ENCODE measurements at regions not wholly inside any gene's neighbourhood (a gene's known extent, or its start where the extent isn't known, plus 50 kb on each side); places are given as distances from the start of the nearest gene placed in this dataset.
"Not testable (repeated sequence)": the region's sequence is repeated elsewhere in the genome, so short reads cannot be mapped to it uniquely, and the experiment has no call there.

DNA sequence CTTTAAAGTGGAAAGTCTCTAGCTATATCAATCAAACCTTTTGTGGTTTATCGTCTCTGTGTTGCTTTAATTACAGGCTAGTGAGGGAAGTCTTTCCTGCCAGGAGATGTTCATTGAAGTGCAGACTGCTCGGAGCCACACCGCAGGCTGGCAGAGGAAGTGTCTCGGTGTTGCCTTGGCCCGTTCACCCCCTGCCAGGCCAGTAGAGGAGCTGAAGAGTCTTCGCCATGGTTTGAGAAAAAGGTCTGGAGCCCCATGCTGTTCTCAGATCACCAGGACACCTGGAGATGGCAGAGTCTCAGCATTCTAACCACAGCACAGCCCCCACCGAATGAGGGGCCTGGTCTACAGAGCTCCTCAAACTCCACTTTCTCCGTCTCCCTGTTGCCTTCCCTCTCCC is 275.9 kb upstream of the PLPP4 start:
- DNase-seq (ENCODE audit: low read depth) = no peak
- no peak overlapping the region for H3K4me3 ChIP-seq (ENCODE audit: low read depth, low read length)

DNA sequence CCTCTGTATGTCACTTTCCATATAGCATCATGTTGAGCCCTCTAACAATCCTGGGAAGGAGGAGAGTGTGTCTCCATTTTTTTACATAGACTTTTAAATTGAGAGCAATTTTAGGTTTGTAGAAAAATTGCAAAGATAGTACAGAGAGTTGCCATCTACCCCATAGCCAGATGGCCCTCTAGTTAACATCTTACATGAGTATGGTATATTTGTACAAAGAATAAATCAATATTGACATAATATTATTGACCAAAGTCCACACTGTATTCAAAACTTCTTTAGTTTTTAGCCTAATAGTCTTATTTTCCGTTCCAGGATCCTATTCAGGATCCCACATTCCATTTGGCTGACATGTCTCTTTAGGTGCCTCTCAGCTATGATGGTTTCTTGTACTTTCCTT is 274.6 kb upstream of the PLPP4 start:
- no peak overlapping the region for H3K4me3 ChIP-seq (ENCODE audit: low read depth, low read length)
- DNase-seq (ENCODE audit: low read depth) = no peak

- DNase-seq (ENCODE audit: low read depth) = no peak
- H3K4me3 ChIP-seq (ENCODE audit: low read depth, low read length) = no peak overlapping the region
Measured at GRCh38 chr10:120183546-120183945, 273.5 kb upstream of the PLPP4 start.

GRCh38 chr10:120184547-120185337 is 272.3 kb upstream of the PLPP4 start:
- no peak overlapping the region for H3K4me3 ChIP-seq (ENCODE audit: low read depth, low read length)
- no peak for DNase-seq (ENCODE audit: low read depth)

- H3K4me3 ChIP-seq (ENCODE audit: low read depth, low read length) = no peak overlapping the region
- DNase-seq (ENCODE audit: low read depth) = no peak
Measured at GRCh38 chr10:120186506-120186905, 270.5 kb upstream of the PLPP4 start.

DNA sequence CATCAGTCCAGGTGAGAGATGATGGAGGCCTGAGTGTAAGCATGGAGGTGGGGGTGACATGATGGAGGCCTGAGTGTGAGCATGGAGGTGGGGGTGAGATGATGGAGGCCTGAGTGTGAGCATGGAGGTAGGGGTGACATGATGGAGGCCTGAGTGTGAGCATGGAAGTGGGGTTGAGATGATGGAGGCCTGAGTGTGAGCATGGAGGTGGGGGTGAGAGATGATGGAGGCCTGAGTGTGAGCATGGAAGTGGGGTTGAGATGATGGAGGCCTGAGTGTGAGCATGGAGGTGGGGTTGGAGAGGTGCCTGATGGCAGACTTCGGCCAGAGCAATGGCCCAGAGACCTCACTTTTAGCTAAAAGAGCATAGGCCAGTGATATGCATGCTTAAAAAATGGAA is 269.9 kb upstream of the PLPP4 start:
- not testable (repeated sequence) for H3K4me3 ChIP-seq (ENCODE audit: low read depth, low read length); DNase-seq (ENCODE audit: low read depth)

GRCh38 chr10:120188950-120189349 is 268.1 kb upstream of the PLPP4 start:
- H3K4me3 ChIP-seq (ENCODE audit: low read depth, low read length) = no peak overlapping the region
- DNase-seq (ENCODE audit: low read depth) = no peak

GRCh38 chr10:120195984-120196712 is 260.9 kb upstream of the PLPP4 start:
- no peak overlapping the region for H3K4me3 ChIP-seq (ENCODE audit: low read depth, low read length)
- no peak for DNase-seq (ENCODE audit: low read depth)

- no peak overlapping the region for H3K4me3 ChIP-seq (ENCODE audit: low read depth, low read length)
Measured at GRCh38 chr10:120204877-120205276, 252.2 kb upstream of the PLPP4 start.

GRCh38 chr10:120205368-120206018 is 251.5 kb upstream of the PLPP4 start:
- no peak for DNase-seq (ENCODE audit: low read depth)
- no peak overlapping the region for H3K4me3 ChIP-seq (ENCODE audit: low read depth, low read length)

More at GRCh38 chr10:120204877-120205276, 252.2 kb upstream of the PLPP4 start:
- DNase-seq (ENCODE audit: low read depth) = no peak

DNA sequence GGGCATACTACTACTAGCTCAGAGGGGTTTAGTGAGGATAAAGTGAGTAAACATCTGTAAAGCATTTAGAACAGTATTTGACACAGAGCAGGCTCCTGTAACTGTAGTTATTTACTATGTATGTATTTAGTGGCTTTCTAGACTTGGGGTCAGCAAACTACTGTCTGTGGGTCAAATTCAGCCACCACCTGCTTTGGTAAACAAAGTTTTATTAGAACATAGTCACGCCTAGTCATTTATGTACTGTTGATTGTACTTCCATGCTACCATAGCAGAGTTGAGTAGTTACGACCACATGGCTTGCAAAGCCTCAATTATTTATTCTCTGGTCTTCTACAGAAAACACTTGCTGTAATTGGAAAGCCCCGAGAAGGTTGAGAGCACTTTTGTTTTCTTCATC is 248.5 kb upstream of the PLPP4 start:
- no peak overlapping the region for H3K4me3 ChIP-seq (ENCODE audit: low read depth, low read length)
- DNase-seq (ENCODE audit: low read depth) = no peak

- DNase-seq (ENCODE audit: low read depth) = no peak
- no peak overlapping the region for H3K4me3 ChIP-seq (ENCODE audit: low read depth, low read length)
Measured at GRCh38 chr10:120209124-120209762, 247.8 kb upstream of the PLPP4 start.

- H3K4me3 ChIP-seq (ENCODE audit: low read depth, low read length) = no peak overlapping the region
- DNase-seq (ENCODE audit: low read depth) = no peak
Measured at GRCh38 chr10:120212275-120212674, 244.8 kb upstream of the PLPP4 start.

- H3K4me3 ChIP-seq (ENCODE audit: low read depth, low read length); DNase-seq (ENCODE audit: low read depth): not testable (repeated sequence)
Measured at GRCh38 chr10:120213283-120213682, 243.7 kb upstream of the PLPP4 start.

DNA sequence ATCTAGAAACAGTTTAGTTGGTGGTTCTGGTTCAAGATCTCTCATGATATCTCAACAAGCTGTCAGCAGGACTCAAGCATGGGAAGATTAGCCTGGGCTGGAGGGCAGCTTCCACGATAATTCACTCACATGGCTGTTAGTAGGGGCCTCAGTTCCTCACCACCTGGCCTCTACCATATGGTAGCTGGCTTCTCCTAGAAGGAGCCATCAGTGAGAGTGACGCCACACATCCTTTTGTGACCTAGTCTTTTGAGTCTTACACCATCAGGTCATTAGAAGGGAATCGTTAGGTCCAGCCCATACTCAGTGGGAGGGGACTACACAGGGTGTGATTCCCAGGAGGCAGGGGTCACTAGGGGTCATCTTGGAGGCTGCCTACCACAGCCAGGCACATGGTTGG is 239.3 kb upstream of the PLPP4 start:
- H3K4me3 ChIP-seq (ENCODE audit: low read depth, low read length) = no peak overlapping the region
- DNase-seq (ENCODE audit: low read depth) = no peak

- peak; percentile 0 for DNase-seq (ENCODE audit: low read depth)
- no peak overlapping the region for H3K4me3 ChIP-seq (ENCODE audit: low read depth, low read length)
Measured at GRCh38 chr10:120221873-120222485, 235.0 kb upstream of the PLPP4 start.

DNA sequence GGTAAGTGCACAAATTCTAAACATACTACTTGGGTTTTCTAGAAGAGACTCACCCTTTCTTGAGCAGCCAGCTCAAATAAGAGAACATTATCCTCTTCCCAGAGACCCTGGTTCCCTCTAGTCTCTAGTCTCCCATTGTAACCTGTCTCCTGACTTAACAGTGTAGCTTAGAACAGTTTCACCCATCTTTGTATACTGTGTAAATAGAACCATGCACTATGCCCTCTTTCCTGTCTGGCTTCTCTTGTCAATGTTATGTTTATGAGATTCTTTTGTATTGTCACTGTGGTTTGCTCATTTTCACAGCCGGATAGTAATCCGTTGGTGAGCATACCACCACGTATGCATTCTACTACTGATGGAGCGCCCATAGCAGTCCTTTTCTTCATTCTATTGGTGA is 227.4 kb upstream of the PLPP4 start:
- no peak for DNase-seq (ENCODE audit: low read depth)
- H3K4me3 ChIP-seq (ENCODE audit: low read depth, low read length) = no peak overlapping the region

DNA sequence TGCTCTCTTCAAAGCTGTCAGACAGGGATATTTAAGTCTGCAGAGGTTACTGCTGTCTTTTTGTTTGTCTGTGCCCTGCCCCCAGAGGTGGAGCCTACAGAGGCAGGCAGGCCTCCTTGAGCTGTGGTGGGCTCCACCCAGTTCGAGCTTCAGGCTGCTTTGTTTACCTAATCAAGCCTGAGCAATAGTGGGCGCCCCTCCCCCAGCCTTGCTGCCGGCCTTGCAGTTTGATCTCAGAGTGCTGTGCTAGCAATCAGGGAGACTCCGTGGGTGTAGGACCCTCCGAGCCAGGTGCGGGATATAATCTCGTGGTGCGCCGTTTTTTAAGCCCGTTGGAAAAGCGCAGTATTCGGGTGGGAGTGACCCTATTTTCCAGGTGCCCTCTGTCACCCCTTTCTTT is 217.3 kb upstream of the PLPP4 start:
- DNase-seq (ENCODE audit: low read depth); H3K4me3 ChIP-seq (ENCODE audit: low read depth, low read length): not testable (repeated sequence)

DNA sequence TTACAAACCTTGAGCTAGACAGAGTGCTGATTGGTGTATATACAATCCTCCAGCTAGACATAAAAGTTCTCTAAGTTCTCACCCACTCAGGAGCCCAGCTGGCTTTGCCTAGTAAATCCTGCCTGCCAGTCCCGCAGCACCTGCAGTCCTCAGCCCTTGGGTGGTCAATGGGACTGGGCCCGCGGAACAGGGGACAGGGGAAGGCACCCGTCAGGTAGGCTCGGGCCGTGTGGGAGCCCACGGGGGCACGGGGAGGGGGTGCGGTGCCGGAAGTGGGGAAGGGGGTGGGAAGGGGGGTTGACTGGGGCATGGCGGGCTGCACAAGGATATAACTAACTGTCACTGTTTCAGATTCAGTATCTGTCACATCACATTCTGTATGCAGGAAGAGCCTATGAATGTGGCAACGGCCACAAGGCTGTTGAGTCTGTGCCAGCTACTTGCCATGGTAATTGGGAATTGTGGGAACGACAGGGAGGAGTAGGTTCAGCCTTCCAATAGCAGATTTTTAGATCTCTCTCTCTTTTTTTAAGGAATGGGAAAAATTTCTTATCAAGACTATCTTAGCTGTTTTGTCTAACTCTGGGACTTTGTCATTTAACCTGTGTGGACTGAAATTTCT is 205.1 kb upstream of the PLPP4 start:
- no peak for DNase-seq (ENCODE audit: low read depth)
- no peak overlapping the region for H3K4me3 ChIP-seq (ENCODE audit: low read depth, low read length)
